Lower lobe of right lung (tissue), 2 donors: ENCODE measurements at regions not wholly inside any gene's neighbourhood (a gene's known extent, or its start where the extent isn't known, plus 50 kb on each side); places are given as distances from the start of the nearest gene placed in this dataset.

Experiments used
- ATAC-seq, 2 donors: fragments of 200-7000 bp; cut with Tn5 transposase; one replicate each; pipeline ENCODE4 v1.9.1; 2020 to 2022; ENCODE audit warnings: mild to moderate bottlenecking in 2 of 2, moderate library complexity in 2 of 2
- DNase-seq: peaks from one replicate; pipeline ENCODE4 v3.0.0-alpha.2; 2020
- H3K27ac ChIP-seq: fragments of 200-600 bp; one replicate; pipeline ENCODE4 v1.8.0; 2022
- H3K27me3 ChIP-seq: fragments of 200-600 bp; one replicate; pipeline ENCODE4 v1.8.0; 2022; ENCODE audit warnings: low read depth
- H3K36me3 ChIP-seq: fragments of 200-600 bp; one replicate; pipeline ENCODE4 v1.8.0; 2022; ENCODE audit warnings: mild to moderate bottlenecking
- H3K4me1 ChIP-seq: fragments of 200-600 bp; one replicate; pipeline ENCODE4 v1.8.0; 2022
- H3K4me3 ChIP-seq: fragments of 200-600 bp; one replicate; pipeline ENCODE4 v1.8.0; 2022; ENCODE audit warnings: mild to moderate bottlenecking
- H3K9me3 ChIP-seq: fragments of 200-600 bp; one replicate; pipeline ENCODE4 v1.8.0; 2022
- intact Hi-C: fragments of 100-400 bp; cut with DNase I; formaldehyde crosslinking; loops from one replicate; pipeline ENCODE4 v1.11.0; 2022
- TF ChIP-seq, protein P1 (sequence below): fragments of 200-600 bp; IDR thresholded peaks from one replicate; pipeline ENCODE4 v1.8.0; 2022; ENCODE audit warnings: antibody characterized with exemption, mild to moderate bottlenecking
- donor health status: DM: no; HTN: yes; CAD: no; lungs with severe emphysema.

DNA sequence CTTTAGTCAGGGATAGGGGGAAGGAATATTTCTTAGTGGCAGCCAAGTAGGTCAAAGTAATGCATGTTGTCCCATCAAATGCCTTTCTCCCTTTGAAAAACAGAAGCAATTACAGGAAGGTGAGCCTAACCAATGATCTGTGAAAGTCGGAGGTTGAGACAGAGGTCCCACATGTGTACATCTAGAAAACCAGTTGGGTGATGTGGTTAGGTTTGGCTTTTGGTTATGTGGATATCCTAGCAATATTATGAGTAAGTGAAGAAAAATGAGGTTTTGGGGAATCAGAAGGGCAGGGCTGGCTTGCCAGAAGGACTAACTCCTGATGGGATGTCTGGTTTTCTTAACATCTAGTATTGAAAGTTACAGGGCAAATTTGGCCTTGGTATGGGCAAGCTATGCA is 63.4 kb upstream of the PALM2AKAP2 start:
- H3K27me3 ChIP-seq: no peaks in the 10 kb centered on the region
- intact Hi-C loops: no loop called here
- TF ChIP-seq, protein P1, sequence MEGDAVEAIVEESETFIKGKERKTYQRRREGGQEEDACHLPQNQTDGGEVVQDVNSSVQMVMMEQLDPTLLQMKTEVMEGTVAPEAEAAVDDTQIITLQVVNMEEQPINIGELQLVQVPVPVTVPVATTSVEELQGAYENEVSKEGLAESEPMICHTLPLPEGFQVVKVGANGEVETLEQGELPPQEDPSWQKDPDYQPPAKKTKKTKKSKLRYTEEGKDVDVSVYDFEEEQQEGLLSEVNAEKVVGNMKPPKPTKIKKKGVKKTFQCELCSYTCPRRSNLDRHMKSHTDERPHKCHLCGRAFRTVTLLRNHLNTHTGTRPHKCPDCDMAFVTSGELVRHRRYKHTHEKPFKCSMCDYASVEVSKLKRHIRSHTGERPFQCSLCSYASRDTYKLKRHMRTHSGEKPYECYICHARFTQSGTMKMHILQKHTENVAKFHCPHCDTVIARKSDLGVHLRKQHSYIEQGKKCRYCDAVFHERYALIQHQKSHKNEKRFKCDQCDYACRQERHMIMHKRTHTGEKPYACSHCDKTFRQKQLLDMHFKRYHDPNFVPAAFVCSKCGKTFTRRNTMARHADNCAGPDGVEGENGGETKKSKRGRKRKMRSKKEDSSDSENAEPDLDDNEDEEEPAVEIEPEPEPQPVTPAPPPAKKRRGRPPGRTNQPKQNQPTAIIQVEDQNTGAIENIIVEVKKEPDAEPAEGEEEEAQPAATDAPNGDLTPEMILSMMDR: no peak

DNA sequence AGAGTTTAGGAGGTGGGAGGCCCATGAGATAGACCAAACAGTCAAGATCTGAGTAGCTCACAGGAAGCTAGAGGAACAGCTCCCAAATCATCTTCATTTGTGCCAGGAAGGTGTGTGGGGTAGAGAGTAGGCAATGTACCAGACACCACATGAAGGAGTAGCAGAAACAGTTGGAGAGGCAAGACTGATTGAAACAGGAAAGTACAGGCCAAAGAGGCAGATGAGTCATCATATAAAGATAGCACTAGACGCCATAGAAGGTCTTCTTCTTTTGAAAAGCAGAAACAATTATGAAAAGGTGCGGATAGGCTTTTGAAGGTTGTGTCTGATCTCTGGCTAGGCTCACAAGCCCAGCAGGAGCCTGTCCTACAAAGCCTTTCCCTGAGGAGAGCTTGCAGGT is 62.7 kb upstream of the PALM2AKAP2 start:
- Histone ChIP-seq H3K9me3 (no peaks in the 10 kb centered on the region), H3K27ac (no peak overlapping the region), H3K36me3 (no peaks in the 10 kb centered on the region), H3K4me1 (no peaks in the 10 kb centered on the region), H3K4me3 (no peak overlapping the region), H3K27me3 (no peaks in the 10 kb centered on the region)
- DNase-seq: no peak
- intact Hi-C loops: no loop called here
- ATAC-seq: no peak
- TF ChIP-seq, protein P1: no peak

More for the DNA sequence above, 63.4 kb upstream of the PALM2AKAP2 start:
- Histone ChIP-seq H3K36me3 (no peaks in the 10 kb centered on the region), H3K27ac (no peak overlapping the region), H3K9me3 (no peaks in the 10 kb centered on the region), H3K4me1 (no peaks in the 10 kb centered on the region), H3K4me3 (no peak overlapping the region)
- DNase-seq (no peak), ATAC-seq (no peak)

DNA sequence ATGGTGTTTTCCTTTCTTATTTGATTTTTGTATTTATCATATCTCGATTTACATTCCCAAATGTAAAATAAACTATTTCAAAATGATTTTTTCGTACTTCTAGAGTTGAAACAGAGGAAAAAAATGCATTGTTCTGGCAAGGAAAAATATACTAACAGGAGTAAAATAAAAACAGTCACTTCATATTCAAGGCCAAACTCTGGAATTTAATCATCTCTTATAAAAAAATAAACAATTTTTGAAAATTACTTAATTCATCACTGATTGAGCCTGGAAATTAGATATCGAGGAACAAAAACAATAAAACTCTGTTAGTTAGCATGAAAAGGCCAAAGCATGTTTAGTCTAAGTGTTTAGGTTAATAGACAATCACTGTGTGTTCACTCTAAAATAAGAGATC is 61.1 kb upstream of the PALM2AKAP2 start:
- no peaks in the 10 kb centered on the region for H3K36me3 ChIP-seq
- TF ChIP-seq, protein P1: no peak
- intact Hi-C loops: no loop called here
- H3K27me3 ChIP-seq: no peaks in the 10 kb centered on the region
- no peaks in the 10 kb centered on the region for H3K4me1 ChIP-seq
- H3K27ac ChIP-seq: no peak overlapping the region
- ATAC-seq (no peak), DNase-seq (no peak)
- no peak overlapping the region for H3K4me3 ChIP-seq
- no peaks in the 10 kb centered on the region for H3K9me3 ChIP-seq

DNA sequence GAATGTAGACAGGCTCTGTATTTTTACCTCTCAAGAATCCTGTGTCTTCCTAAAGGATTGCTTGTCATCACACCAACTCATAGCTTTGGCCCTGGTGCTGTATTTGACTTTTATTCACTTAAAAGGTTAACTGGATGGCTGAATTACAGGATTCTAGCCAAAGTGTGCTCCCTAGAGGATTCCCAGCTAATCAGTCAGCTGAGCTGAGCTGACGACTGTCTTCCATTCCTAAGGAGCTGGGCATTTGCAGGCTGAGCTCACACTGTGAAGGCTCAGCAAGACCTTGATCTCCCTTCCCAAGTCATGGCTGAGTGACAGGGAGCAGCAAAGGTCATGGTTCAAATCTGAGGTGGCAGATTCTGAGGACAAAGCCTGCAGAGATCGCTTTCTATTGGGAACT is 59.0 kb upstream of the PALM2AKAP2 start:
- TF ChIP-seq, protein P1: no peak
- intact Hi-C loops: no loop called here
- Histone ChIP-seq H3K4me3 (no peak overlapping the region), H3K9me3 (no peaks in the 10 kb centered on the region), H3K36me3 (no peaks in the 10 kb centered on the region), H3K4me1 (no peaks in the 10 kb centered on the region), H3K27me3 (no peaks in the 10 kb centered on the region), H3K27ac (no peak overlapping the region)
- no peak for ATAC-seq
- no peak for DNase-seq

DNA sequence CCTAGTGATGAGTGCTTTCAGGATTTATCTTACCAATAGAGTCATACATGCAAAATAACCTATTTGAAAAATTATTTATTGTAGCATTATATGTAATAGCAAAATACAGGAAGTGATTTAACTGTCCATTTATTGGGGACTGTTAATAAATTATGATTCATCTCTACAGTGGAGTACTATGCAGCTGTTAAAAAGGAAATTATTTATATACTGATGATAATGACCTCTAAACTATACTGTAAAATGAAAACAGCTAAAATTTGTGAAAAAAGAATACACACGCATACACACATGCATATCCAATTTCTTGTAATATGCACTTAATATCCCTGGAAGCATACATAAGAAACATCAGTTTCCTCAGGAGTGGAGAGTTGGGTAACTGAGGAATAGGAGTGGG is 58.0 kb upstream of the PALM2AKAP2 start:
- H3K4me1 ChIP-seq: no peaks in the 10 kb centered on the region
- intact Hi-C loops: no loop called here
- no peaks in the 10 kb centered on the region for H3K36me3 ChIP-seq
- H3K9me3 ChIP-seq: no peaks in the 10 kb centered on the region
- ATAC-seq (no peak), DNase-seq (no peak)
- H3K27me3 ChIP-seq: no peaks in the 10 kb centered on the region
- TF ChIP-seq, protein P1: no peak
- H3K4me3 ChIP-seq: no peak overlapping the region
- H3K27ac ChIP-seq: no peak overlapping the region

DNA sequence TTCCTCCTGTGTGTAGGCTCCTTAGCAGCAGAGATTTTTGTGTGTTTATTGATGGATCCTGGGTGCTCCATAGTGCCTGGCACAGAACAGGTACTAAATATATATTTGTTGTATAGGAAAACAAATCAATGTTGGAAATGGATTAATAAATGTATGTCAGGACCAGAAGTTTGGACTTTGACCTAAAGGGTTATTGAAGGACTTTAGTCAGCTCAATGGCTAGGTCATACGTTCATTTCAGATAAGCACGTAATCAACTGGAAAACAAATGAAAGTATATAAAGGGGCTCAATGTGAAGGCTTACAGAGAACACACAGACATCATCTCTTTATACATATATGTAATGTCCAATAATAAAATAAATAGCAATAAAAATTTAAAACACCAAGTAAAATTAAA is 56.2 kb upstream of the PALM2AKAP2 start:
- Histone ChIP-seq H3K27me3 (no peaks in the 10 kb centered on the region), H3K4me3 (no peak overlapping the region), H3K27ac (no peak overlapping the region), H3K36me3 (no peaks in the 10 kb centered on the region), H3K4me1 (no peaks in the 10 kb centered on the region), H3K9me3 (no peaks in the 10 kb centered on the region)
- intact Hi-C loops: no loop called here
- ATAC-seq (no peak), DNase-seq (no peak)
- TF ChIP-seq, protein P1: no peak
